GM12872 (cell line): ENCODE measurements at regions not wholly inside any gene's neighbourhood (a gene's known extent, or its start where the extent isn't known, plus 50 kb on each side); places are given as distances from the start of the nearest gene placed in this dataset.

Source experiments
- CTCF ChIP-seq: IDR thresholded peaks from 3 replicates; pipeline ENCODE4 v1.5.1; 2011; ENCODE audit warnings: low read depth, mild to moderate bottlenecking, low read length, moderate library complexity; ENCODE audit not compliant: insufficient read depth

- no peak for TF ChIP-seq CTCF
Measured at GRCh38 chr15:96716478-96716877, 386.0 kb downstream of the NR2F2 start.

GRCh38 chr15:96720251-96720650 lies 389.8 kb downstream of the NR2F2 start:
- TF ChIP-seq CTCF = no peak

GRCh38 chr15:96720656-96721055 lies 390.2 kb downstream of the NR2F2 start:
- no peak for TF ChIP-seq CTCF

- TF ChIP-seq CTCF = no peak
Measured at GRCh38 chr15:96728591-96728990, 398.1 kb downstream of the NR2F2 start.

- no peak for TF ChIP-seq CTCF
Measured at GRCh38 chr15:96732704-96733103, 402.2 kb downstream of the NR2F2 start.

- no peak for TF ChIP-seq CTCF
Measured at GRCh38 chr15:96733721-96734120, 403.2 kb downstream of the NR2F2 start.

GRCh38 chr15:96735632-96736240 lies 405.2 kb downstream of the NR2F2 start:
- no peak for TF ChIP-seq CTCF
